ENCODE measurements at regions not wholly inside any gene's neighbourhood (a gene's known extent, or its start where the extent isn't known, plus 50 kb on each side); places are given as distances from the start of the nearest gene placed in this dataset.

GRCh38 chr2:226403369-226403768 is 396.3 kb downstream of the IRS1 start:
- no peak for DNase-seq (ENCODE audit: low read depth, low spot score)

- no peak for DNase-seq (ENCODE audit: low read depth, low spot score)
Measured at GRCh38 chr2:226399006-226399405, 400.6 kb downstream of the IRS1 start.

- no peak for DNase-seq (ENCODE audit: low read depth, low spot score)
Measured at GRCh38 chr2:226398580-226398979, 401.0 kb downstream of the IRS1 start.

GRCh38 chr2:226396541-226396940 is 403.1 kb downstream of the IRS1 start:
- no peak for DNase-seq (ENCODE audit: low read depth, low spot score)

GRCh38 chr2:226387499-226387942 is 412.1 kb downstream of the IRS1 start:
- no peak for DNase-seq (ENCODE audit: low read depth, low spot score)

GRCh38 chr2:226383461-226383860 is 416.2 kb downstream of the IRS1 start:
- DNase-seq (ENCODE audit: low read depth, low spot score): no peak

- no peak for DNase-seq (ENCODE audit: low read depth, low spot score)
Measured at GRCh38 chr2:226380679-226381078, 418.9 kb downstream of the IRS1 start.

GRCh38 chr2:226378753-226379705 is 420.6 kb downstream of the IRS1 start:
- DNase-seq (ENCODE audit: low read depth, low spot score): no peak

GRCh38 chr2:226376516-226377180 is 423.0 kb downstream of the IRS1 start:
- DNase-seq (ENCODE audit: low read depth, low spot score): no peak

GRCh38 chr2:226366920-226367319 is 432.7 kb downstream of the IRS1 start:
- no peak for DNase-seq (ENCODE audit: low read depth, low spot score)

- no peak for DNase-seq (ENCODE audit: low read depth, low spot score)
Measured at GRCh38 chr2:226364217-226364616, 435.4 kb downstream of the IRS1 start.

GRCh38 chr2:226362980-226363379 is 436.6 kb downstream of the IRS1 start:
- no peak for DNase-seq (ENCODE audit: low read depth, low spot score)

GRCh38 chr2:226360658-226361057 is 439.0 kb downstream of the IRS1 start:
- DNase-seq (ENCODE audit: low read depth, low spot score): no peak

- DNase-seq (ENCODE audit: low read depth, low spot score): no peak
Measured at GRCh38 chr2:226358688-226359087, 440.9 kb downstream of the IRS1 start.

- DNase-seq (ENCODE audit: low read depth, low spot score): no peak
Measured at GRCh38 chr2:226357816-226358215, 441.8 kb downstream of the IRS1 start.

GRCh38 chr2:226355600-226355999 is 444.0 kb downstream of the IRS1 start:
- no peak for DNase-seq (ENCODE audit: low read depth, low spot score)

- DNase-seq (ENCODE audit: low read depth, low spot score): no peak
Measured at GRCh38 chr2:226354434-226354833, 445.2 kb downstream of the IRS1 start.

GRCh38 chr2:226352941-226353560 is 446.6 kb downstream of the IRS1 start:
- no peak for DNase-seq (ENCODE audit: low read depth, low spot score)

GRCh38 chr2:226351711-226352110 is 447.9 kb downstream of the IRS1 start:
- no peak for DNase-seq (ENCODE audit: low read depth, low spot score)

- DNase-seq (ENCODE audit: low read depth, low spot score): no peak
Measured at GRCh38 chr2:226339616-226340015, 460.0 kb downstream of the IRS1 start.

- no peak for DNase-seq (ENCODE audit: low read depth, low spot score)
Measured at GRCh38 chr2:226338825-226339224, 460.8 kb downstream of the IRS1 start.

- DNase-seq (ENCODE audit: low read depth, low spot score): no peak
Measured at GRCh38 chr2:226337941-226338600, 461.5 kb downstream of the IRS1 start.

Data from iPS DF 19.7 (cell line).